GM18870 (cell line): ENCODE measurements at regions not wholly inside any gene's neighbourhood (a gene's known extent, or its start where the extent isn't known, plus 50 kb on each side); places are given as distances from the start of the nearest gene placed in this dataset.
"Not testable (repeated sequence)": the region's sequence is repeated elsewhere in the genome, so short reads cannot be mapped to it uniquely, and the experiment has no call there.

Experiments used
- ATAC-seq: cut with Tn5 transposase; IDR thresholded peaks from one replicate; pipeline ENCODE4 v1.9.1; 2021; ENCODE audit warnings: moderate library complexity; ENCODE audit not compliant: unreplicated experiment

DNA sequence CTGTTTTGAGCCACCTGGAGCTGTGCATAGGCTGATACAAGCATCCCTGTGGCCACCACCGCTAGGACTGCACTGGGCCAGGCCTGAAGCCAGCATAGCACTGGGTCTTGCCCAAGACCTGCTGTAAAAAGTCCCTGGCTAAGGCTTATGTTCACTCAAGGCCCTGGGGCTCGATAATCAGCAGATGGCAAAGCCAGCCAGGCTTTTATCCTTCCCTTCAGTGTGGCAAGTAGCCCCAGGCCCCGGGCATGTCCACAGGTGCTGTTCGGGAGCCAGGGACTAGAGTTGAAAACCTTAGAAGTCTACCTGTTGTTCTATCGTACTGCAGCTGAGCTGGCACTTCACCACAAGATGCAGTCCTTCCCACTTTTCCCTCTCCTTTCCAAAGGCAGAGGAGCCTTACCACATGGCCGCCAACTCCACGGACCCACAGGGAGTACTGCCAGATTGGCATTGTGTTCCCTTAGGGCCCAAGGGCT is 226.4 kb upstream of the ZNF217 start:
- ATAC-seq: no peak

DNA sequence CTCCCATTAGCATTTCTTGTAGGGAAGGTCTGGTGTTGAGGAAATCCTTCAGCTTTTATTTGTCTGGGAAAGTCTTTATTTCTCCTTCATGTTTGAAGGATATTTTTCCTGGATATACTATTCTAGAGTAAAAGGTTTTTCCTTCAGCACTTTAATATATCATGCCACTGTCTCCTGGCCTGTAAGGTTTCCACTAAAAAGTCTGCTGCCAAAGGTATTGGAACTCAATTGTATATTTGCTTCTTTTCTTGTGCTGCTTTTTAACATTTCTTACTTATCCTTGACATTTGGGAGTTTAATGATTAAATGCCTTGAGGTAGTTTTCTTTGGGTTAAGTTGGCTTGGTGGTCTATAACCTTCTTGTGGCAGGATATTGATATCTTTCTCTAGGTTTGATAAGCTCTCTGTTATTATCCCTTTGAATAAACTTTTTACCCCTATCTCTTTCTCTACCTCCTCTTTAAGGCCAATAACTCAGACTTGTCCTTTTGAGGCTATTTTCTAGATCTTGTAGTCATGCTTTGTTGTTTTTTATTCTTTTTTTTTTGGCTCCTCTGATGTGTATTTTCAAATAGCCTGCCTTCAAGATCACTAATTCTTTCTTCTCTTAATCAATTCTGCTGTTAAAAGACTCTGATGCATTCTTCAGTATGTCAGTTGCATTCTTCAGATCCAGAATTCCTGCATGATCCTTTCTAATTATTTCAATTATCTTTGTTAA is 225.0 kb upstream of the ZNF217 start:
- no peak for ATAC-seq

DNA sequence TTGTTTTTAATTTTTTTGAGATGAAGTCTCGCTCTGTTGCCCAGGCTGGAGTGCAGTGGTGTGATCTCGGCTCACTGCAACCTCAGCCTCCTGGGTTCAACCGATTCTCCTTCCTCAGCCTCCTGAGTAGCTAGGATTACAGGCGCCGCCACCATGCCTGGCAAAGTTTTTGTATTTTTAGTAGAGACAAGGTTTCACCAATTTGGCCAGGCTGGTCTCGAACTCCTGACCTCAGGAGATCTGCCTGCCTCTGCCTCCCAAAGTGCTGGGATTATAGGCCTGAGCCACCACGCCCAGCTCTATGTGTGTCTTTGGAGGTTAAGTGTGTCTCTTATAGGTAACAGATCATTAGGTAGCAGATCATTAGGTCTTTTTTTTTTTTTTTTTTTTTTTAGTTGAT is 223.9 kb upstream of the ZNF217 start:
- not testable (repeated sequence) for ATAC-seq

DNA sequence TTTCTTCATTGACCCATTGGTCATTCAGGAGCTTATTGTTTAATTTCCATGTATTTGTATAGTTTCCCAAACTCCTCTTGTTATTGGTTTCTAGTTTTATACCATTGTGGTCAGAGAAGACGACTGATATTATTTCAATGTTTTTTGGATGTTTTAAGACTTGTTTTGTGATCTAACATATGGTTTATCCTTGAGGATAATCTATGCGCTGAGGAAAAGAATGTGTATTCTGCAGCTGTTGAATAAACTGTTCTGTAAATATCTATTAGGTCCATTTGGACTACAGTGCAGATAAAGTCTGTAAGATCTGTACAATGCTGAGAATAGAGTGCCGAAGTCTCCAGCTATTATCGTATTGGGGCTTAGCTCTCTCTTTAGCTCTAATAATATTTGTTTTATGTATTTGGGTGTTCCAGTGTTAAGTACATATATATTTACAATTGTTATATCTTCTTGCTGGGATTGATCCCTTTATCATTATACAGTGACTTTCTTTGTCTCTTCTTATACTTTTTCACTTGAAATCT is 223.3 kb upstream of the ZNF217 start:
- no peak for ATAC-seq

DNA sequence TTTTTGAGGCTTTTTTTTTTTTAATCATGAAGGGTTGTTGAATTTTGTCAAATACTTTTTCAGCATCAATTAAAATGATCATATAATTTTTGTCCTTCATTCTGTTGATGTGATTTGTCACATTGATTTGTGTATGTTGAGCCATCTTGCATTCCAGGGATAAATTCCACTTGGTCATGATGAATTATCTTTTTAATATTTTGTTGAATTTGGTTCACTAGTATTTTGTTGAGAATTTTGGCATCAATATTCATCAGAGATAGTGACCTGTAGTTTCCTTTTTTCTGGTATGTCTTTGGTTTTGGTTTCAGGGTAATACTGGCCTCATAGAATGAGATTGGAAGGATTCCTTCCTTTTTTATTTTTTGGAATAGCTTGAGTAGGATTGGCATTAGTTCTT is 221.9 kb upstream of the ZNF217 start:
- no peak for ATAC-seq

DNA sequence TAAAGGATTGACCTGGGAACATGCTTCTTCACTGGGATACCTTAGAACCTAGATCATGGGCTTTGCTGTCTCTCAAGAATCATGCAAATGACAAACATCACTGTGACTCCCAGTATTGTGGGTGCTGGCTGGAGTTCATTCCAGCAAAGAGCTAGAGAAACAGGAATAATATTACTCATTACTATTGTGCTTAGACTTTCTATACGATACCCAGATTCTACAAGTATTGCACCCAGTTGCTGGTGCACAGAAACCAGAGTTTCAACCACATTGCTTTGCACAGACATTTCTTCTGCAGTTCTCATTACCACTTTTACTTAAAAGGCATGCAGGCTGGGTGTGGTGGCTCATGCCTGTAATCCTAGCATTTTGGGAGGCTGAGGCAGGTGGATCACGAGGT is 220.4 kb upstream of the ZNF217 start:
- no peak for ATAC-seq

DNA sequence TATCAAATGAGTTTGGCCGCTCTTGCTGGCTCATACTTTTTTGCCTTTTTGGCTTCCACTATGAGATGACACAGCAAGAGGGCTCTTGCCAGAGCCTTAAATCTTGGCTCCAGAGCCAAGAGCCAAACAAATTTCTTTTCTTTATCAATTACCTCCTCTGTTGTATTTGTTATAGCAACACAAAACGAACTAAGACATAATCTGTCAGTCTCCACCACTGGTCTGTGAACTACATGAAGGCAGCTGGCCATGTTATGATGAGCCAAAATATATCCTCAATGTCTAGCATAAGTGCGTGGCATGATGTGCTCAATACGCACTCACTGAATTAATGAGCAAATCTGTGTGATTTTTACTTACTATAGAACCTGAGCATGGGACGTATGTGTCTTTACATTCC is 220.0 kb upstream of the ZNF217 start:
- no peak for ATAC-seq

DNA sequence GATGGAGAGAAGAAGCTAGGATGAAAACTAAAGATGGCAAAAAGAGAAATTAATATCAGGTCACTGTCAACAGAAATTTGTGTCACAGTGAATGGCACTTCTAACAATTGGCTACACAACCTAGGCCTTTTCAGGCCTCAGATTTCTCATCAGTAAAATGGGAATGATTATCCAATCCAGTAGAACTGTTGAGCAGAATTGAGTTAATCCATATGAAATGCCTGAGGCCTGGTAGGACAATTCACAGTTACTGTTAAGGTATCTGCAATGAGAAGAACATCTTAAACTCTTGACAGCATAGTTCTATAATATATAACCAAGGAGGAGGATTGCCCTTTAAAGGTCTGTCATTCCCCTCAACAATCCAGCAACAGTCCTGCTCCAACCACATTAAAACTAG is 217.9 kb upstream of the ZNF217 start:
- ATAC-seq: no peak

DNA sequence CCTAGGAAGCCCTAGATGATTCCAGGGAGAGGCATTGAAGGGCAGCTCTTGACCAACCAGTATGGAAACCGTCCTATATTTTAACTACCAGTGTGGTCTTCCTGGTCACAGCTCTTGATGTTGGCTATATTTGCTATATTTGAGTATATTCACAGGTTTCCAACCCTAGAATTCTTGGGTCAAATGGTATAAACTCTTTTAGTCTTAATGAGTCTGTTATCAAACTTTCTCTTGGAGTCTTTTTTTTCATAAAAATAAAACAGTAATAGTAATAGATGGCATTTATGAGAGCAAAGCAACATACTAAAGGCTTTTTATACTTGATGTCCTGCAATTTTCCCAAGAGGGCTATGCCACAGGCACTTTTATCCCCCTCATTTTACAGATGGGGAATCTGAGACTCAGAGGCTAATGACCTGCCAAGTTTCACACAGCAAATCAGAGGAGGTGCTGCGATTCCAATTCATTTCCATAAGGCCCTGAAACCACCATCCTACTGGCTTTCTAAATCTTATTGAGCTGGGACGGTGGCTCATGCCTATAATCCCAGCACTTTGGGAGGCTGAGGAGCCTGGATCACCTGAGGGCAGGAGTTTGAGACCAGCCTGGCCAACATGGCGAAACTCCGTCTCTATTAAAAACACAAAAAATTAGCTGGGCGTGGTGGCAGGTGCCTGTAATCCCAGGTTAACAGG is 217.2 kb upstream of the ZNF217 start:
- ATAC-seq: no peak

DNA sequence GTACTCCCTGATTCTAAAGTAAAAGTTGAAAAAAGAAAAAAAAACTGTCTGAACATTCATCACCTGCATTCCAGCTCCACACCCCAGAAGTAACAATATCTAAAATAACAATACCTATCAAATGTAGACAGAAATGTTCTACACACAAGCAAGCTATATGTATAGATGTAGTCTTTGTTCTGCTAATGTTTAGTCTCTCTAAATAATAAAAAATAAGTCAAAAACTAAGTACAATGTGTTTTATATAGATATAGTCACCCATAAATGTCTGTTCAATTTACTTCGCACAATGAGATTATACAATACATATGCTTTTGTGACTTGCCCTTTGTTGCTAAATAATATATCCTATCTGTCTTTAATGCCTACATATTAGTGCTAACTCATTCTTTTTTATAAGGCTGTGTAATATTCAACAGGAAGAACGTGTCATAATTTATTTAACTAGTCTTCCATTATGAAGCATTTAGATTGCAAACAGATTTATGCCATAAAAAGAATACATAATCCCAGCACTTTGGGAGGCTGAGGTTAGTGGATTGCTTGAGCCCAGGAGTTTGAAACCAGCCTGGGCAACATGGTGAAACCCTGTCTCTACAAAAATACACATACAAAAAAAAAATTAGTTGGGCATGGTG is 216.2 kb upstream of the ZNF217 start:
- ATAC-seq: no peak

DNA sequence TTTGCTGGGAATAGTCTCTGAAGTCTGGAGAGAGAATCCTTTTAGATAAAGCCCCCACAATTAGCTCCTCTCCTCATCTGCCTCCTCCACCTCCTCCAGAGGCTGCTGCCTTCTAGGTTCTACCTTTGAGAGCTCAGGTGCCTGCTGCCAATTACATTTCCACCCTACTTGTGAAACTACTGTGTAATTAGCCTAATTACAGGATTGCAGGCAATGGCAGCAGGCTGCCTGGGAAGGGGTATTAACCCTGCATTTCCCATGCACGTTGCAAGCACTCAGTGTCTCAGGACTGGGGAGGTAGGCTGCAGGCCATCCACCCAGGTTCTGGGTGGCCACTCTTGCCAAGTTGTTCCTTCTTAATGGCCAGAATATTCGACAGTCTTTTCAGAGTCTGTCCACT is 215.6 kb upstream of the ZNF217 start:
- ATAC-seq: no peak

DNA sequence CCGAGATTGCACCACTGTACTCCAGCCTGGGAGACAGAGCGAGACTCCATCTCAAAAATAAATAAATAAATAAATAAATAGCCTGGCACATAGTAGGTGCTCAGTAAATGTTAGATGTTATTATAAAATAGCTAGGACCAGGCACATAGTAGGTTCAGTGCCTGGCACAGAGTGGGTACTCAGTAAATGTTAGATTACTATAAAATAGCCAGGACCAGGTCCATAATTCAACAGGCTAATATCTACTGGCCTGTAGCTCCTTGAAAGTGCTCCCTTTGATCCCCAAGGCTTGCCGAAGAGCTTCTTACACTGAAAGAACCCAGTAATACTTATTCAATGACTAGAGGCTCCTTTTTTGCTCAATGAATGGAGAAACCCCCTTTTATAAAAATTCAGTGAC is 215.1 kb upstream of the ZNF217 start:
- no peak for ATAC-seq

DNA sequence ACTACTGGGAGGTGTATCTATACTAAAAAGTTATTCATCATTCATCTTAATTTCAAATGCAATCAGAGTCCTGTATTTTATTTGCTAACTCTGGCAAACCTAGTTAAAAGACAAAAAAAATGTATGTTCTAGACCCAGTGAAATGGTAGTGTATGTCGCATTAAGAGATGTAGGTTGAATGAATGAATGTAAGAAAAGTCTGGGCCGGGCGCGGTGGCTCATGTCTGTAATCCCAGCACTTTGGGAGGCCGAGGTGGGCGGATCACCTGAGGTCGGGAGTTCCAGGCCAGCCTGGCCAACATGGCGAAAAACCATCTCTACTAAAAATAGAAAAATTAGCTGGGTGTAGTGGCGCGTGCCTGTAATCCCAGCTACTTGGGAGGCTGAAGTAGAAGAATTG is 214.7 kb upstream of the ZNF217 start:
- not testable (repeated sequence) for ATAC-seq

DNA sequence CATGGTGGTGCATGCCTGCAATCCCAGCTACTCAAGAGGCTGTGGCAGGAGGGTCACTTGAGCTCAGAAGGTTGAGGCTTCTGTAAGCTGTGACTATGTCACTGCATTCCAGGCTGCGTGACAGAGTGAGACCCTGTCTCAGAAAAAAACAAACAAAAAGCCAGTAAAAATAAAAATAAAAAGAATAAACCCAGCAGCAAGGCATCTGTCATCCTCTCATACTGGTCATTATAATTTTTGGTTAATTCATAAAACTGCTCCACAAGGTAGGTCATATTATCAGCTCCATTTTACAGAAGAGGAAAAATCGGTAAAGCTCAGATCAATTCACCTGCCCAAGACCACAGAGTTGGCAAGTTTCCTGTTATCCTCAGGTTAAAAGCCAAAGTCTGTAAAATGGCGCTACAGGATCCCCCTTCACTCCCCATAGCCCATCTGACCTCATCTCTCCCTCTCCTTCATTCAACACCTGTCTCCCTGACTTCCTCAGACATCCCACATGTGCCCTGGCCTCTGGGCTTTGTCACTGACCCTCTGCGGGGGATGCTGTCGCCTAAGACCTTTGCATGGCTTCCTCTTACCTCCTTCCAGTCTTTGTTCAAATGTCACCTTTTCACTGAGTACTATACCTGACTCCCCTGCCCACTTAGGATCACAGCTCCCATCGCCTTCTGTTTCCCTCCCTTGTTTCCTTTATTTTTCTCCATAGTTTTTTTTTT is 213.2 kb upstream of the ZNF217 start:
- no peak for ATAC-seq

DNA sequence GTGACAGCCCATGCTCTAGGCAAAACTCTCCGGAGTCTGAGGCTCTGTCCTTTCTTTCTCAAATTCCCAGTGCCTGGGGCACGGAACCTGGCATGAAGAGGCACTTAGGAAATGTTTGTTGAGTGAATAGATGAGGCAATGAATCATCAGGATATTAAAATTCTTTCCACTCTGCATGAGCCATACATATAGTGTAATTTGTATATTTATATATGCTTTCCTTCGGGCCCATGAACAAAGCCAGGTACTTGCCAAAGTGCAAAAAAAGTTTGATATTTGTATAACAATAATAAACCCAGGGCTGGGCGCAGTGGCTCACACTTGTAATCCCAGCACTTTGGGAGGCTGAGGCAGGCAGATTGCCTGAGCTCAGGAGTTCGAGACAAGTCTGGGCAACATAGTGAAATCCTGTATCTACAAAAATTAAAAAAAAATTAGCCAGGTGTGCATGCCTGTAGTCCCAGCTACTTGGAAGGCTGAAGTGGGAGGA is 212.3 kb upstream of the ZNF217 start:
- no peak for ATAC-seq

DNA sequence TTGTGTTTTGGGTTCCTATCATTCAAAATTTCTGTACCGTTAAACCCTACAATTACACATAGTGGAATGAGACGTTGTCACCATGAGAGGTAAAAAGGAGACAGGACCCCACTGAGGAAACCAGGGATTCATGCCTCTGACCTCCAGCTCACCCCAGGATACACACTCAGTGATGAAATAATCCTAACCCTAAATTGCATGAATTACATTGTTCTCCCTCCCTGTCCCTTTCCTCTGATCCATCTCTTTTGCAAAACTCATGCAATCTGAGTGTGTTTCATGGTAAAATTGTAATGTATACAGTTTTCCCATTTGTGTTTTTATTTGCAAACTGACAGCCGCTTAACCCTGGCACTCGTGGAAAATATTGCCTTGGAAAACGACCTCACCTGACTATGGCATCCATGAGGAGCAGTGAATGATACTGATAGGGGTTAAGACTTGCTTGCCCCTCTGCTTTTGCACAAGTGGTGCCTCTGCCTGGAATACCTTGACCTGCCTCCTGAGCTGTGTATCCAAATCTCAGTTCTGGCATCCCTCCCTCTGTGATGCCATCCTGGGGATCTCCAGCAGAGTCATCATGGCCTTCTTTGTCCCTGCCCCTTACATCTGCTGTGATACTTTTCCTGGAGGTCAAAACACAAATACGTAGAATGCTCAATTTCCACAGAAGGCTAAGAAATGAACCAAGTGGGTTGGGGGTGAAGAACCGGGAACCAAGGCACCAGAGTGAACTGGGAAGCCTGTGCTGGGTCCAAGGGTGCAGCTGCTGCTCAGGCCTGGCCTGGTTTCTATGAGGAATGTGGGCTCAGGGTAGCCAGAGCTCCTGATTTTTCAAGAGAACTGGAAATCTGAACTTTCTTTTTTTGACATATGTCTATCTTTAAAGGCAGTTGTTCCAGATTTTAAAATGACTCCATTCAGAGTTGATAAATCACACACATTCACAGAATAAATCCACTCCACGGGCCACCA is 211.6 kb upstream of the ZNF217 start:
- ATAC-seq: no peak

DNA sequence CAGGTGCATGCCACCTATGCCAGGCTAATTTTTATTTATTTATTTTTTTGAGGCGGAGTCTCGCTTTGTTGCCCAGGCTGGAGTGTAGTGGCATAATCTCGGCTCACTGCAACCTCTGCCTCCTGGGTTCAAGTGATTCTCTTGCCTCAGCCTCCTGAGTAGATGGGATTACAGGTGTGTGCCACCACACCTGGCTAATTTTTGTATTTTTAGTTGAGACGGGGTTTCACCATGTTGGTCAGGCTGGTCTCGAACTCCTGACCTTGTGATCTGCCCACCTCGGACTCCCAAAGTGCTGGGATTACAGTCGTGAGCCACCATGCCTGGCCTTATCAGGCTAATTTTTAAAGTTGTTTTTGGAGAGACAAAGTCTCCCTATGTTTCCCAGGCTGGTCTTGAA is 210.7 kb upstream of the ZNF217 start:
- ATAC-seq: not testable (repeated sequence)

DNA sequence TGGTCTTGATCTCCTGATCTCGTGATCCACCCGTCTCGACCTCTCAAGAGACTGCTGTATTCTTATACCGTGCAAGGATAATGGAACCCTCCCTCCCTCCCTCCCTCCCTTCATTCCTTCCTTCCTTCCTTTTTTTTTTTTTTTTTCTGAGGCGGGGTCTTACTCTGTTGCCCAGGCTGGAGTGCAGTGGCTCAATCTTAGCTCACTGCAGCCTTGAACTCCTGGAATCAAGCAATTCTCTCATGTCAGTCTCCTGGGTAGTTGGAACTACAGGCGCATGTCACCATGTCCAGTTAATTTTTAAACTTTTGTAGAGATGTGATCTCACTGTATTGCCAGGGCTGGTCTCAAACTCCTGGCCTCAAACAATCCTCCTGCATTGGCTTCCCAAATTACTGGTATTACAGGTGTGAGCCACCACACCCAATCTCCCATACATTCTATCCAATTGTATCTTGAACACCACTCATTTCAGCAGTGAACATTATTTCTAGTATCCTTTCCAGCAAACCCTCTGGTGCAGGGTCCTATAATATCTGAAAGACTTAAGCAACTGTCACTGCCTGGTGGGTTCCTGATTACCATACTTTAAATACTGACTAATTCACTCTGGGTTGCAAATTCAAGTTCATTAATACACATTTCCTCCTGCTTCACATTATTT is 210.0 kb upstream of the ZNF217 start:
- ATAC-seq: no peak

DNA sequence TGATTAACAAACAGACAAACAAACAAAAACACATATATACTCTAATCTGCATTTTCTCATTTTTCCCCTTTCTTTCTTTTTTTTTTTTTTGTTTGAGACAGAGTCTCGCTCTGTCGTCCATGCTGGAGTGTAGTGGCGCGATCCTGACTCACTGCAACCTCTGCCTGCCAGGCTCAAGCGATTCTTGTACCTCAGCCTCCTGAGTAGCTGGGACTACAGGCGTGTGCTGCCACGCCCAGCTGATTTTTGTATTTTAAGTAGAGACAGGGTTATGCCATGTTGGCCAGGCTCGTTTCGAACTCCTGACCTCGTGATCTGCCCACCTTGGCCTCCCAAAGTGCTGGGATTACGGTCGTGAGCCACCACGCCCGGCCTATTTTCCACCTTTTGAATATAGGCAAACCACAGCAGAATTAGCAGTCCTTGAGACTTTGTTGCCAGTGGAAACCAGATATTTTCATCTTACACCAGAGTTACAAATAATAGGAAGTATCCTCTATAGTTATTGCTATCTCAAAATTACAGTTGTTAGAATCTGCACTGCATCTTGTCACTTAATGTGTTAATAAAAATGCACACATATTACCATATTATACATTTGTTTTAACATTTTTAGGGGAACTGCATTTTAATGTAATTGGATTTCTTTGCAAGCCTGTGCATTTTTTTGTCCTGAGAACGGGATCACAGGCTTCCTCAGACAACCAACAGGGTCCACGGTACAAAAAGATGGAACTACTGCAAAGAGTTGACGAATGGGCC is 208.2 kb upstream of the ZNF217 start:
- ATAC-seq: no peak
